ENCODE measurements at regions not wholly inside any gene's neighbourhood (a gene's known extent, or its start where the extent isn't known, plus 50 kb on each side); places are given as distances from the start of the nearest gene placed in this dataset.

DNA sequence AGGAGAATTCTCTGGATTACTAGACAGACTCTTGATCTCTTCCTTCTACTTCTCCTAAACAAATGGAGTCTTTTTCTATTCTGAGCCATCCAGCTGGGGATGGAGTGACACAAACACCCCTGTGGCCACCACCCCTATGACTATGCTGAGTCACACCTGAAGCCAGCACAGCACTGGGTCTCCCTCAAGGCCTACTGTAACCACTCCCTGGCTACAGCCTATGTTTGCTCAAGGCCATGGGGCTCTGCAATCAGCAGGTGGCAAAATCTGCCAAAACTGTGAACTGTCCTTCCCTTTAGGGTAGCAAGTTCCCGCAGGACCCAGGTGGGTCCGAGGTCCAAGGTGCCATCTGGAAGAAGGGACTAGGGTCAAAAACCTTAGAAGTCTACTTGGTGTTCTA lies 132.3 kb downstream of the TINAG start:
- in situ Hi-C loops (cut with HindIII; ENCODE audit: low sequenced_read_pairs), result no loop called here
- no peak for DNase-seq (ENCODE audit: low read depth)
- no peak for TF ChIP-seq CTCF (IDR thresholded peaks at IDR 0.05; ENCODE audit: low read depth, low read length, missing control alignments)
- no peak overlapping the region for H3K4me3 ChIP-seq (ENCODE audit: low read depth, low read length)

GRCh38 chr6:54441020-54441419 lies 132.8 kb downstream of the TINAG start:
- DNase-seq (ENCODE audit: low read depth), result no peak
- in situ Hi-C loops (cut with HindIII; ENCODE audit: low sequenced_read_pairs), result no loop called here
- H3K4me3 ChIP-seq (ENCODE audit: low read depth, low read length), result no peak overlapping the region
- TF ChIP-seq CTCF (IDR thresholded peaks at IDR 0.05; ENCODE audit: low read depth, low read length, missing control alignments), result no peak

DNA sequence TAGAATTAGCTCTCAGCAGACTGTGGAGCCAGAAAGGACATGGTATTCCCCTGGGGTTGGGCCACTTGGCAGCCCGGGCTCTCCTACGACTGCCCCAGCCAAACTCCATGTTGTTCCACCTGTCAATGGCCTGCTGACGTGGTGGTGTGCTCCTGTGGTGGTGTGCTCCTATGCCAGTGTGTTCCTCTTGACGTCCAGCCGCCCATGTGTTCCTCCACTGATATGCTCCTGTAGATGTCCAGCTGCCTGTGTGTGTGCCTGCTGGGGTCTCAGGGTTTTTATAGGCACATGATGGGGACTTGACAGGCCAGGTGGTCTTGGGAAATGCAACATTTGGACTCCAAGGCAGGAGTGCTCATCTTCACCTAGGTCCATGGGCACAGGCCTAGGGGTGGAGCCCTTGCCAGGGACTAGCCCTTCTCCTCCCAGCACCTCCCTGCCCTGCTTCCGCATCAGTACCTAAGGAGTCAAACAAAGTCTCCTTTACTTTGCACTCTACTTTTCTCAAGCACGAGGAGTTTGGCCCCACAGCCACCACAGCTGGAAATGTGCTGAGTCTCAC lies 133.5 kb downstream of the TINAG start:
- in situ Hi-C loops (cut with HindIII; ENCODE audit: low sequenced_read_pairs), result no loop called here
- H3K4me3 ChIP-seq (ENCODE audit: low read depth, low read length), result no peak overlapping the region
- no peak for DNase-seq (ENCODE audit: low read depth)
- no peak for TF ChIP-seq CTCF (IDR thresholded peaks at IDR 0.05; ENCODE audit: low read depth, low read length, missing control alignments)

DNA sequence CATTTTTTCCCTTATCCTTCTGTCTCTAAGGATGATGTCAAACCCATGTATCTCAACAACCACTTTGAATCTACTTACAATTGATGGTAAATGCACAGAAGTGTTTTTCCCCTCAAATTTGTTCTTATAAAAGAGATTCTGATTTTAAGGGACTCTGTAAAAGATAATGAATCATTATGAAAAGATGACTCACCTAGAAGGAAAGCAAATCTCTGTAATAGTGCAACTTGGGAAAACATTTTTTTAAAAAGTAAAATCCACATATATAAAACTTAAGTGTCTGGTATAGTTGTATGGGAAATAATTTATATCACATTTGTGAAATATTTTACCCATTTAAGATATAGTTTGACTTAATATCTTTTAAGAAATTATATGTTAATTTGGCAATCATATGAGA lies 137.0 kb downstream of the TINAG start:
- no peak overlapping the region for H3K4me3 ChIP-seq (ENCODE audit: low read depth, low read length)
- in situ Hi-C loops (cut with HindIII; ENCODE audit: low sequenced_read_pairs), result no loop called here
- DNase-seq (ENCODE audit: low read depth), result no peak
- TF ChIP-seq CTCF (IDR thresholded peaks at IDR 0.05; ENCODE audit: low read depth, low read length, missing control alignments), result no peak

DNA sequence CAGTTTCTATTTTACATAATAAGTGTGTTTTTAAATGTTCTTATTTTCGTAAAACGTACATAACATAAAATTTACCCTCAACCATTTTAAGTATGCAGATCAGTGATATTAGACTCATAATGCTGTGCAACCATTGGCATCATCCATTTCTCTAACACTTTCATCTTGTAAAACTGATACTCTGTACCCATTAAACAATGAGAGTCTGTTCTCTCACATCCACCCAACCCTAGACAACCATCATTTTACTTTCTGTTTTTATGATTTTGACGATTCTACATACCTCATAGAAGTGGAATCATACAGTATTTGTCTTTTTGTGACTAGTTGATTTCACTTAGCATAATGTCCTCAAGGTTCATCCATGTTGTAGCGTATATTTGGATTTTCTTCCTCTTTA lies 140.4 kb downstream of the TINAG start:
- no peak for DNase-seq (ENCODE audit: low read depth)
- in situ Hi-C loops (cut with HindIII; ENCODE audit: low sequenced_read_pairs), result no loop called here
- TF ChIP-seq CTCF (IDR thresholded peaks at IDR 0.05; ENCODE audit: low read depth, low read length, missing control alignments), result no peak
- H3K4me3 ChIP-seq (ENCODE audit: low read depth, low read length), result no peak overlapping the region

DNA sequence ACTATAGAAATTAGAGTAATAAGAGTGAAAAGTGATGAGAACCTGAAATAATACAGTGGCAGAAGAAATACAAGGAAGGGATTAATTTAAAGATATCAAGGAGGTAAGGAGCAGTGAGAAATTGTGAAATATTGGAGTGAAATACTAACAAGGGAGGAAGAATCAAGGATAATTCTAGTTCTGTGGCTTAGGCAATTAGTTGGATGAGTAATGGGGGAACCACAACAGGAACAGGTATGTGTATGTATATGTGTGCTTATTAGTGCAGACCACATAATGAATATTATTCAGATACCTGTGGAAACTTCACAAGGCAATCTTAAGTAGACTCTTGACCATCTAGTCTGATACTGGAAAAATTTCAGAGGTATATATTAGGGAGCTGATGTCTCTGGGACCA lies 143.3 kb downstream of the TINAG start:
- no peak for TF ChIP-seq CTCF (IDR thresholded peaks at IDR 0.05; ENCODE audit: low read depth, low read length, missing control alignments)
- in situ Hi-C loops (cut with HindIII; ENCODE audit: low sequenced_read_pairs), result no loop called here
- no peak for DNase-seq (ENCODE audit: low read depth)
- H3K4me3 ChIP-seq (ENCODE audit: low read depth, low read length), result no peak overlapping the region

Measured in astrocyte of the cerebellum (primary cell).